Left cardiac atrium (tissue), 4 donors: ENCODE measurements at regions not wholly inside any gene's neighbourhood (a gene's known extent, or its start where the extent isn't known, plus 50 kb on each side); places are given as distances from the start of the nearest gene placed in this dataset.

ENCODE experiments used
- ATAC-seq, 2 donors: fragments of 200-7000 bp; cut with Tn5 transposase; one replicate each; pipeline ENCODE4 v1.9.1; 2020; ENCODE audit warnings: mild to moderate bottlenecking in 2 of 2, moderate library complexity in 2 of 2
- DNase-seq: peaks from one replicate; pipeline ENCODE4 v3.0.0-alpha.2; 2020
- intact Hi-C, 2 donors: fragments of 100-400 bp; cut with DNase I; formaldehyde crosslinking; loops; one replicate each; pipeline versions ENCODE4 v1.14.1 to v1.15.1; 2022 to 2023
- donor health status: DM: no; HTN: yes; CAD: no.
- donor health status: DM: no; HTN: yes; CAD: no; lungs with severe emphysema.
- donor health status: DM: yes; HTN: yes; CAD: no.
- donor health status: Dilated cardiomyopathy.

GRCh38 chr6:91743756-91744155, 1156.9 kb upstream of the MAP3K7 start:
- DNase-seq: no peak
- ATAC-seq: no peak
- intact Hi-C loops: no loop called here

DNA sequence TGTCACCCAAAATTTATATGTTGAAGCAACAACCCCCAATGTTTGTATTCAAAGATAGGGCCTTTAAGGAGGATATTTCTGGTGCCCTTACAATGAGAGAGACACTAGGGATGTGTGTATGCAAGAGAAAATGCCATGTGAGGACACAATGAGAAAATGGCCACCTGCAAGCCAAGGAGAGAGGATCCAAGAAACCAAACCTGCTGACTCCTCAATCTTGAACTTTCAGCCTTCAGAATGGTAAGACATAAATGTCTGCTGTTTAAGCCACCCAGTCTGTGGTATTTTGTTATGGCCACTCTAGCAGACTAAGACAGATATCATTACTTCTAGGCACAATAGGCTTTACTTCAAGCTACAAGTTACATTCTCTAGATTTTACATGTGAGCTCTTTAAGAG, 1145.1 kb upstream of the MAP3K7 start:
- no peak for ATAC-seq
- intact Hi-C loops: no loop called here
- DNase-seq: no peak

- no peak for ATAC-seq
Observed at GRCh38 chr6:91730710-91731109, 1143.8 kb upstream of the MAP3K7 start.

GRCh38 chr6:91720324-91720723, 1133.5 kb upstream of the MAP3K7 start:
- no peak for DNase-seq
- intact Hi-C loops: no loop called here
- no peak for ATAC-seq

More at GRCh38 chr6:91730710-91731109, 1143.8 kb upstream of the MAP3K7 start:
- intact Hi-C loops: no loop called here
- DNase-seq: no peak

DNA sequence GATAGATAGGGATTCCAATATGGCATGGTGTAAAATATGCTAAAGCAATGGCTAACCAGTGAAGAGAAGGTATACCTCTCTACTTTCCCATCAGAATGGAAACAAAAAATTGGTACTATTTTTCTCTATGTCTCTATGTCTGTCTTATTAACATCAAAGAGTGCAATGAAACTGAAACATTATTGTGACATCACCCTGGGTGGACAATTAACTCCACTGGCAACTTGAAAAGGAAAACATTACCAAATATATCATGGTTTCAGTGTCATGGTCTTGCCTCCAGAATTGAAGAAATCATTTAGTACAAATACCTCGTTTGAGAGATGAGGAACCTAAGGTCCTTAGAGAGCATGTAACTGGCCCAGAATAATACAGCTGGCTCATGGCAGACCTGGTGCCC, 1132.5 kb upstream of the MAP3K7 start:
- ATAC-seq (no peak), DNase-seq (no peak)
- intact Hi-C loops: no loop called here

GRCh38 chr6:91718198-91718597, 1131.3 kb upstream of the MAP3K7 start:
- DNase-seq (no peak), ATAC-seq (no peak)
- intact Hi-C loops: no loop called here

DNA sequence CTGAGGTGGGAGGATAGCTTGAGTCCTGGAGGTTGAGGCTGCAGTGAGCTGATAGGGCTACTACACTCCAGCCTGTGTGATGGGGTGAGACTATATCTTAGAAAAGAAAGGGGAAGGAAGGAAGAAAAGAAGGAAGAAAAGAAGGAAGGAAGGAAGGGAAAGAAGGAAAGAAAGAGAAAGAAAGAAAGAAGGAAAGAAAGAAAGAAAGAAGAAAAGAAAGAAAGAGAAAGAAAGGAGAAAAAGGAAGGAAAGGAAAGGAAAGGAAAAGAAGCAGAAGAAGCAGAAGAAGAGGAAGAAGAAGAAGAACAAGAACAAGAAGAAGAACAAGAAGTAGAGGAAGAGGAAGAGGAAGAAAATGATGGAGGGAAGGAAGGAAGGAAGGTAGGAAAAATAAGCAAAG, 1130.2 kb upstream of the MAP3K7 start:
- intact Hi-C loops: no loop called here
- ATAC-seq (no peak), DNase-seq (no peak)

DNA sequence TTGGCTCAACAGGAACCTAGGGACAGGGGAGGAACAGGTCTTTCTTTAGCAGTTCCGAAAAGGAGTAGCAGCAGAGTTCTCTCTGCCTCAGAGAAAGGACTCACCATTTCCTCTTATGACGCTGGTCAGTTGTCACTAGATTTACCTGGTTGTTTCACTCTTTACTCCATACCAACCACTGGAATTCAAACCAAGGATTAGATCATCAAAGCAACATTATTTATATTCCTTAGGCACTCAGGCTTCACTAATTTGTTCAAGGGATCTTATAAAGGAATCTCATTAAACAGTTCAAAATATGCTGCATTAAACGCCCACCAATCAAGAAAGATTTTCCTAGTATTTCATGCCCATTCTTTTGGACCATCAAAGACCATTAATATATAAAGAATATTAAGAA, 1129.5 kb upstream of the MAP3K7 start:
- ATAC-seq (no peak), DNase-seq (no peak)
- intact Hi-C loops: no loop called here

DNA sequence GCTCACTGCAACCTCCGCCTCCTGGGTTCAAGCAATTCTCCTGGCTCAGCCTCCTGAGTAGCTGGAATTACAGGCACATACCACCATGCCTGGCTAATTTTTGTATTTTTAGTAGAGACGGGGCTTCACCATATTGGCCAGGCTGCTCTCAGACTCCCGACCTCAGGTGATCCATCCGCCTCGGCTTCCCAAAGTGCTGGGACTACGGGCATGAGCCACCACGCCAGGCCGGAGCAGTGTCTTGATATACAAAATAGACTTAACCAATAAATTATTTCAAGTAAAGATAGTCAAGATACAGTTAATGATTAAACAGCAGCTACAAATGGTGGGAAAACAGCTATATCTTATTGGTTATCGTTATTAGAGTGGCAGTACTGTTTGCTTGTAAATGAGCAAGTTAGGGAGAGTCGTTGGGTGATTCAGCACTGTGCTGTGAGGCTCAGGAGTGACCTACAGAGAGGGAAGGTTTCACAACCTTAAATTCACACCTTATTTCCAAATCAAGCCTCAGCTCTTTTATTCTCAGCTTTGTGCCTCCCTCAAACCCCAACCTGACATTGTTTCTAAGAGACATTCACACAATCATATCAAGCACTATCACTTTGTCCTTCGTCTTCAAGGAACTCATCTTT, 1128.4 kb upstream of the MAP3K7 start:
- intact Hi-C loops: no loop called here
- ATAC-seq (no peak), DNase-seq (no peak)

DNA sequence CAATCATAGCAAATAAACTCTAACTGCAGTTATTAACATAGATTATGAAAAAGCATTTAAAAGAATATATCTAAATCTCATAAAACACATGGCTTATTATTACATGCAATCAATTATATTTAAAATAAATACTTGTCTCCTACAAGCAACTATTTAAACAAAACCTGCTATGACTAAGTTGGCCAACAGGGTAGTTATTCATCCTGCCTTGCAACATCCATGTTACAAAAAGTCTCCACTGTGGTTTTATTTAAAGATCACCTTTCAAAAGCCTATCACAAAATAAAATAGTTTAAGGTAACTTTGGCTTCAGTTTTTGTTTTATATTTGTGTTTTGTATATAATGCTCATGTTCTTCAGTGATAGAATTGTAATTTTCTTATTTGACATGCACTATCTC, 1127.0 kb upstream of the MAP3K7 start:
- DNase-seq (no peak), ATAC-seq (no peak)
- intact Hi-C loops: no loop called here

- no peak for ATAC-seq
- DNase-seq: no peak
- intact Hi-C loops: no loop called here
Observed at GRCh38 chr6:91711518-91711917, 1124.6 kb upstream of the MAP3K7 start.

DNA sequence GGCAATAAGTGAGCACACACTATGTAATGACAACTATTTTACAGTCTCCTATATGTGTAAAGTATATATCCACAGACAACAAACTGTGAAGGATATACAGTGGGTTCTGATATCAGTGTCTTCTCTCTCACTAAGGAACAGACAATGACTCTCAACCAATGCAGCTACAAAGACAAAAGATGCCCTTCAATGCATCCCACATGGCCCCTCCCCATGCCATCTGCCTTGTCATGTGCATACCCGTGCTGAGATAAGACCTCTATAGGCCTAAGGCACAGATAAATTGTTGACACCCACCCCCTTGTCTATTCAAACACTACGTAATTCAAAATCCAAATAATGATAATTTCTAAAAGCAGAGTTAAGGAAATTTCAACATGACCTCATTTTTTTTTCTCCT, 1123.5 kb upstream of the MAP3K7 start:
- DNase-seq (no peak), ATAC-seq (no peak)
- intact Hi-C loops: no loop called here

DNA sequence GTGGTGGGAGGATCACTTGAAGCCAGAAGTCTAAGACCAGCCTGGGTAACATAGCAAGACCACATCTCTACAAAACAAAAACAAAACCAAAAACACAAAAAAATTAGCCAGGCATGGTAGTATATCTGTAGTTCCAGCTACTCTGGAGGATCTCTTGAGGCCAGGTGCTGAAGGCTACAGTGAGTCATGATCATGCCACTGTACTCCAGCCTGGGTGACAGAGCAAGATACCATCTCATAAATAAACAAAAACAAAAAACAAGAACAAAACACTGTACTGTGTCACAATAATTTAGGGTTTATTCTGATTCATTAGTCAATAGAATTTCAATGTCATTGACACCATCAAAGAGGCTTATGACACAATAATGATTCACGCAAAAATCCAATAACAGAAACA, 1121.7 kb upstream of the MAP3K7 start:
- intact Hi-C loops: no loop called here
- ATAC-seq: no peak

GRCh38 chr6:91705646-91706045, 1118.8 kb upstream of the MAP3K7 start:
- ATAC-seq (no peak), DNase-seq (no peak)
- intact Hi-C loops: no loop called here

More for the DNA sequence above, 1121.7 kb upstream of the MAP3K7 start:
- no peak for DNase-seq

- intact Hi-C loops: no loop called here
- DNase-seq (no peak), ATAC-seq (no peak)
Observed at GRCh38 chr6:91704531-91704930, 1117.7 kb upstream of the MAP3K7 start.

- intact Hi-C loops: no loop called here
- ATAC-seq (no peak), DNase-seq (no peak)
Observed at GRCh38 chr6:91697010-91697695, 1110.3 kb upstream of the MAP3K7 start.

- no peak for ATAC-seq
- intact Hi-C loops: no loop called here
- DNase-seq: no peak
Observed at GRCh38 chr6:91695221-91695620, 1108.3 kb upstream of the MAP3K7 start.

DNA sequence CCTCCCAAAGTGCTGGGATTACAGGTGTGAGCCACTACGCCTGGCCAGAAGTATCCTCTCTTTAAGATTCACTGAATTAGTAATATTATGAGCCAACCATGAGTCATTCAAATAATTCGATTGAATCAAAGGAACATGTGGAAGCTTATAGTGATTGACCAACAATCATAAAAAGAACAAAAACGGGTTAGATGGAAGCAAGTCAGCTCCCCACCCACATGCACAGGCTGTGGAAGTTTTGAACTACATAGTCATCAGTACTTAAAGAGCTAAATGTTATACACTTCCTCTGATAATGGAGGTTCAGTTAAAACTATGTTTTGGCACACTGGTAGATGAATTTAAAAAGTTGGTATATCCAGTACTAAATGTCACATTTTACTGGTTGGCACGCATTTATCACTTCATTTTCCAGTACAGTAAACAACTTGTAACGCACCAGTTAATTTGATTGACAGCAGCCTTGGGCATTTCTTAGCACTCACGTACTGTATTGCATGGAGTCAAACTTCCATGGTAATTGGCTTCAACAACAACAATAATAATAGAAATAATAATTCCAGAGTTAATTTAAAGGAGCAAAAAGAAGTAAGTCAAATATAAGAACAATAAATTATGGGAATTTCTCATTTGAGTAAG, 1107.3 kb upstream of the MAP3K7 start:
- intact Hi-C loops: no loop called here
- ATAC-seq (no peak), DNase-seq (no peak)

DNA sequence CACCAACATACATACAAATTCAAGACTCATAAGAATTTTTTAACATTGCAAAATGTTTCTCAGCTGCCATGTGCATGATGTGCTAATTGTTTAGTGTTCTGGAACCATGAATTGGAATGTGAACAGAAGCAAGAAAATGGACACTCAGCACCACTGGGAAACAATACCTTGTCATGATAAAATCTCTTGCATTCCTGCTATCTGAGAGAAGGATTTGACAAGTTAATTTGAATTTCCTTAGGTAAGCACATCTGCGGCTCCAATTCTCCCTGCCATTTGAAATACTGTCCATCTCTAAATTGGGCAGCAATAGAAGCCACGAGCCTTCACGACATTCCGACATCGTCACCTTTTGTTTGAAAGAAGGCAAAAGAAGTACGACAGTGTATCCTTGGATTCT, 1104.6 kb upstream of the MAP3K7 start:
- intact Hi-C loops: no loop called here
- DNase-seq: no peak
- ATAC-seq: no peak

DNA sequence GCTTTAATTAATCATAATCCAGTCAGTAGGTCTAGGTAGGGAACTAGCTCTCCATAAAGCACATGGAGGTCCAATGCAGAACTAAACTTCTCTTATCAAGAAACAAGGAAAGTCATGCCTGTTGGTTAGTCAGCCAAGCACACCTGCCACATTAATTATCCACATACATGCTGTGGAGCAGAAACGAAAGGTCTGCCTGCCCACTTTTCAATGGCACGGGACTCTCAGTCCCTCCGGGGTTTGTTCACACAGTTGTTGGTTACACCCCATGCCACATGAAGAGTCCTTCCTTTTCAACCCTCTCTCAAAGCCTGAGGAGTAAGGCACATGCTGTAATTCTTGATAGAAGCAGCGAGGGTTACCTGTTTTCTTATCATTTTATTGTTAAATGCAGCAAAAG, 1096.4 kb upstream of the MAP3K7 start:
- no peak for DNase-seq
- intact Hi-C loops: no loop called here
- no peak for ATAC-seq

GRCh38 chr6:91681296-91681695, 1094.4 kb upstream of the MAP3K7 start:
- intact Hi-C loops: no loop called here
- ATAC-seq: no peak
- DNase-seq: no peak
